Smooth muscle cell (in vitro differentiated cells): ENCODE measurements at regions not wholly inside any gene's neighbourhood (a gene's known extent, or its start where the extent isn't known, plus 50 kb on each side); places are given as distances from the start of the nearest gene placed in this dataset.

Experiments used
- DNase-seq: peaks from one replicate; lab custom pipeline; 2025; ENCODE audit not compliant: unreplicated experiment; lab: John Stamatoyannopoulos, UW
- H2AFZ ChIP-seq: fragments of 200-600 bp; sonication (generic); 2 replicates; pipeline ENCODE4 v1.6.0; 2016; ENCODE audit warnings: antibody characterized with exemption, low read depth, mild to moderate bottlenecking
- H3F3A ChIP-seq: fragments of 200-600 bp; sonication (generic); 2 replicates; pipeline ENCODE4 v1.6.0; 2017; ENCODE audit warnings: antibody characterized with exemption, low read depth
- H3K27ac ChIP-seq: fragments of 200-600 bp; sonication (generic); 2 replicates; pipeline ENCODE4 v1.5.1; 2016; ENCODE audit warnings: low read depth, mild to moderate bottlenecking
- H3K27me3 ChIP-seq: fragments of 200-600 bp; sonication (generic); 2 replicates; pipeline ENCODE4 v1.6.1; 2016; ENCODE audit warnings: low read depth, mild to moderate bottlenecking
- H3K36me3 ChIP-seq: fragments of 200-600 bp; sonication (generic); 2 replicates; pipeline ENCODE4 v1.5.1; 2016; ENCODE audit warnings: low read depth
- H3K4me1 ChIP-seq: fragments of 200-600 bp; sonication (generic); 2 replicates; pipeline ENCODE4 v1.5.1; 2016; ENCODE audit warnings: low read depth
- H3K4me2 ChIP-seq: fragments of 200-600 bp; sonication (generic); 2 replicates; pipeline ENCODE4 v1.6.0; 2016; ENCODE audit warnings: mild to moderate bottlenecking
- H3K4me3 ChIP-seq: fragments of 200-600 bp; sonication (generic); 2 replicates; pipeline ENCODE4 v1.5.1; 2016; ENCODE audit warnings: mild to moderate bottlenecking
- H3K79me2 ChIP-seq: fragments of 200-600 bp; sonication (generic); 2 replicates; pipeline ENCODE4 v1.6.0; 2016; ENCODE audit warnings: low read depth, mild to moderate bottlenecking
- H3K9ac ChIP-seq: fragments of 200-600 bp; sonication (generic); 2 replicates; pipeline ENCODE4 v1.6.0; 2016; ENCODE audit warnings: low read depth
- H3K9me3 ChIP-seq: fragments of 200-600 bp; sonication (generic); replicated peaks from 2 replicates; pipeline ENCODE4 v1.5.1; 2016; ENCODE audit warnings: low read depth
- H4K20me1 ChIP-seq: fragments of 200-600 bp; sonication (generic); 2 replicates; pipeline ENCODE4 v1.6.0; 2016; ENCODE audit warnings: low read depth
- WGBS: methylation state at CpG from one replicate; pipeline ENCODE4 v1.1.7; 2016; ENCODE audit warnings: low lambda C conversion rate; 5-methylcytosine and 5-hydroxymethylcytosine counted together
- TF ChIP-seq, protein P1 (sequence below): fragments of 200-600 bp; sonication (generic); IDR thresholded peaks from 2 replicates; pipeline ENCODE4 v1.5.1; 2017; ENCODE audit warnings: borderline replicate concordance, mild to moderate bottlenecking, antibody characterized with exemption; ENCODE audit not compliant: insufficient read depth, poor library complexity, severe bottlenecking

DNA sequence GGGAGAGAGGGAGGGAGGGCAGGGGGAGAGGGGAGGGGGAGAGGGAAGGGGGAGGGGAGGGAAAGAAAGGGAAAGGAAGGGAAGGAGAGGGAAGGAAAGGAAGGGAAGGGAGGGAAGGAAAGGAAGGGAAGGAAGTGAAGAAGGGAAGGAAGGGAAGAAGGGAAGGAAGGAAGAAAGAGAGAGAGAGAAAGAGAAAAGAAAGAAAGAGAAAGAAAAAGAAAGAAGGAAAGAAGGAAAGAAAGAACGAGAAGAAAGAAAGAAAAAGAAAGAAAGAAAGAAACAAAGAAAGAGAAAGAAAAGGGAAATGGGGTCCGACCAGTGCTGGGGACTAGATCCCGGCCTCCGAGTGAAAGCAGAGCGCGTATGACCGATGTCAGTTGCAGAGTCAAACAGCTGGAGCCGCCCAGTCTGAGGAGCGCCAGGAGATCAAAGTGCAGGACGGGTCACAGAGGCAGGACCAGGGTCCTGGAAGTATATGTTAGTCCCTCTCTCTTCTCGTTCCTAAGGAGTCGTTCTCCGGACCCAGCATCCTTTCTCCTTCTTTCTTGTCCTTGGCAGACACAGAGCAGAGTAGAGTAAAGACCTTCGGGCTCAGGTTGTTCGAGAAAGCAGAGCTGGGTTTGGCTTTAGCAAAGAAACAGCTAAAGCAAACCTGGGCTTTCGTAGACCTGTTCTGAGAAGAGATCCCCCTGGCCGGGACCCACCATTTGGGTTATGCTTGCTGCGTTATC is 305.4 kb upstream of the MSX2 start:
- Histone ChIP-seq H3K4me1 (peaks cover 3% of the 10 kb centered on the region), H4K20me1 (no peaks in the 10 kb centered on the region), H3K9me3 (no peaks in the 10 kb centered on the region), H3K79me2 (no peaks in the 10 kb centered on the region), H3F3A (no peaks in the 10 kb centered on the region), H3K9ac (no peak overlapping the region), H2AFZ (peak overlapping the region; percentile 82), H3K27ac (peak overlapping the region; percentile 40), H3K27me3 (no peaks in the 10 kb centered on the region), H3K4me3 (peak overlapping the region; percentile 45), H3K4me2 (peak overlapping the region; percentile 81), H3K36me3 (no peaks in the 10 kb centered on the region)
- DNase-seq, result no peak
- 5% methylated on average over 18 of the region's 18 CpGs for WGBS
- TF ChIP-seq, protein P1, sequence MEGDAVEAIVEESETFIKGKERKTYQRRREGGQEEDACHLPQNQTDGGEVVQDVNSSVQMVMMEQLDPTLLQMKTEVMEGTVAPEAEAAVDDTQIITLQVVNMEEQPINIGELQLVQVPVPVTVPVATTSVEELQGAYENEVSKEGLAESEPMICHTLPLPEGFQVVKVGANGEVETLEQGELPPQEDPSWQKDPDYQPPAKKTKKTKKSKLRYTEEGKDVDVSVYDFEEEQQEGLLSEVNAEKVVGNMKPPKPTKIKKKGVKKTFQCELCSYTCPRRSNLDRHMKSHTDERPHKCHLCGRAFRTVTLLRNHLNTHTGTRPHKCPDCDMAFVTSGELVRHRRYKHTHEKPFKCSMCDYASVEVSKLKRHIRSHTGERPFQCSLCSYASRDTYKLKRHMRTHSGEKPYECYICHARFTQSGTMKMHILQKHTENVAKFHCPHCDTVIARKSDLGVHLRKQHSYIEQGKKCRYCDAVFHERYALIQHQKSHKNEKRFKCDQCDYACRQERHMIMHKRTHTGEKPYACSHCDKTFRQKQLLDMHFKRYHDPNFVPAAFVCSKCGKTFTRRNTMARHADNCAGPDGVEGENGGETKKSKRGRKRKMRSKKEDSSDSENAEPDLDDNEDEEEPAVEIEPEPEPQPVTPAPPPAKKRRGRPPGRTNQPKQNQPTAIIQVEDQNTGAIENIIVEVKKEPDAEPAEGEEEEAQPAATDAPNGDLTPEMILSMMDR, result no peak

- H3K9ac ChIP-seq, result no peak overlapping the region
- H2AFZ ChIP-seq, result peak overlapping the region; percentile 82
- H3F3A ChIP-seq, result peaks cover 4% of the 10 kb centered on the region
- peak; percentile 77 for DNase-seq
- peak overlapping the region; percentile 45 for H3K4me3 ChIP-seq
- H3K4me1 ChIP-seq, result peaks cover 3% of the 10 kb centered on the region
- TF ChIP-seq, protein P1, result peak; percentile 92
- H4K20me1 ChIP-seq, result no peaks in the 10 kb centered on the region
- H3K27me3 ChIP-seq, result no peaks in the 10 kb centered on the region
- H3K27ac ChIP-seq, result peak overlapping the region; percentile 40
- no peaks in the 10 kb centered on the region for H3K79me2 ChIP-seq
- no peaks in the 10 kb centered on the region for H3K9me3 ChIP-seq
- H3K36me3 ChIP-seq, result no peaks in the 10 kb centered on the region
- 16% methylated on average over 17 of the region's 17 CpGs for WGBS
- H3K4me2 ChIP-seq, result peak overlapping the region; percentile 81
Observed at GRCh38 chr5:174419540-174420132, 304.7 kb upstream of the MSX2 start.

DNA sequence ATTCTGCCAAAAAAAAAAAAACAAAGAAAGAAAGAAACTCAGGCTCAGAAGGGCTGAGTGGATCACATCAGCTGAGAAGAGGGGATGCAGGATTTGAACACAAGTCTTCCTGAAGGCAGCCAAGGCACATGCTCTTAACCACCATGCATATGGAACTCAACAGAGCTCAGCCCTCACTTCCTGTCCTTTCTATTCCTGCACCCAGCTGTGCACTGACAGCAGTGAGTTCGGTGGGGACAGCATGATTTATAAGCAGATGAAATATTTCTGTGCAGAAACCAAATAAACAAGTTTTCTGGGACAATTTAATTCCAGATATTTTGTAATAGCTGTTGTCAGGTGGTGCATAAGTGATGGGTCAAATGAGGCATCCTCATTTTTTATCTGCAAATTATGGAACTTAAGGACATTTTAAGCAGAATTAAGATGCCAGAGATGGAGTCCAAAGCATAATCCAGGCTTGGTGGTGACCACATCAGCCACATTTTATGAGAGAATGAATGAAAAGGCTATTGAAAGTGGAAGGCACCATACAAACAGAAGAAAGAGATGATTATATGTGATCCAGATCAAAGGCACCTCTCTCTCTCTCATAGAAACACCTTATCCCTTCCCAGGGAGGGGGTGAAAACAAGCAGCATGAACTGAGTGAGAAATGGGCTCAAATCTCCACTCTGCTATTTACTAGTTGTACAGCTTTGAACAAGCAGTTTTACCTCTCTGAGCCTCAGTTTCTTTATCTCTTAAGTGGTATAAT is 303.6 kb upstream of the MSX2 start:
- Histone ChIP-seq H3K4me3 (no peak overlapping the region), H3K9ac (no peak overlapping the region), H2AFZ (no peak overlapping the region), H3K4me2 (no peak overlapping the region), H3K36me3 (no peaks in the 10 kb centered on the region), H3K9me3 (no peaks in the 10 kb centered on the region), H3F3A (peaks cover 7% of the 10 kb centered on the region), H3K79me2 (no peaks in the 10 kb centered on the region), H3K4me1 (peaks cover 11% of the 10 kb centered on the region), H3K27ac (no peak overlapping the region), H4K20me1 (no peaks in the 10 kb centered on the region), H3K27me3 (no peaks in the 10 kb centered on the region)
- 70% methylated on average over 1 of the region's 1 CpG for WGBS
- TF ChIP-seq, protein P1, result no peak
- no peak for DNase-seq
